GM18511 (cell line): ENCODE measurements at regions not wholly inside any gene's neighbourhood (a gene's known extent, or its start where the extent isn't known, plus 50 kb on each side); places are given as distances from the start of the nearest gene placed in this dataset.
A peak's percentile ranks its signal among the peaks of the same experiment; 100 is the strongest.
"Not testable (repeated sequence)": the region's sequence is repeated elsewhere in the genome, so short reads cannot be mapped to it uniquely, and the experiment has no call there.

ENCODE experiments used
- ATAC-seq: cut with Tn5 transposase; IDR thresholded peaks from one replicate; pipeline ENCODE4 v1.9.1; 2021; ENCODE audit warnings: mild to moderate bottlenecking, moderate library complexity; ENCODE audit not compliant: unreplicated experiment

GRCh38 chr5:72599519-72600370, 92.5 kb upstream of the ZNF366 start:
- no peak for ATAC-seq

GRCh38 chr5:72599065-72599433, 91.8 kb upstream of the ZNF366 start:
- no peak for ATAC-seq

GRCh38 chr5:72598401-72599064, 91.3 kb upstream of the ZNF366 start:
- no peak for ATAC-seq

GRCh38 chr5:72597456-72597948, 90.3 kb upstream of the ZNF366 start:
- ATAC-seq = no peak

- no peak for ATAC-seq
Measured at GRCh38 chr5:72596956-72597355, 89.7 kb upstream of the ZNF366 start.

GRCh38 chr5:72588640-72589039, 81.4 kb upstream of the ZNF366 start:
- ATAC-seq = no peak

GRCh38 chr5:72587661-72588308, 80.6 kb upstream of the ZNF366 start:
- ATAC-seq = no peak

- ATAC-seq = no peak
Measured at GRCh38 chr5:72586788-72587530, 79.7 kb upstream of the ZNF366 start.

GRCh38 chr5:72584466-72584865, 77.3 kb upstream of the ZNF366 start:
- peak; percentile 77 for ATAC-seq

- not testable (repeated sequence) for ATAC-seq
Measured at GRCh38 chr5:72579290-72579689, 72.1 kb upstream of the ZNF366 start.

GRCh38 chr5:72572236-72572765, 65.1 kb upstream of the ZNF366 start:
- no peak for ATAC-seq

GRCh38 chr5:72569408-72569944, 62.3 kb upstream of the ZNF366 start:
- ATAC-seq = no peak

- ATAC-seq = no peak
Measured at GRCh38 chr5:72566746-72567145, 59.5 kb upstream of the ZNF366 start.

- no peak for ATAC-seq
Measured at GRCh38 chr5:72565513-72566289, 58.5 kb upstream of the ZNF366 start.

- ATAC-seq = no peak
Measured at GRCh38 chr5:72562717-72563116, 55.5 kb upstream of the ZNF366 start.

- no peak for ATAC-seq
Measured at GRCh38 chr5:72561148-72561972, 54.1 kb upstream of the ZNF366 start.

GRCh38 chr5:72559866-72560766, 52.9 kb upstream of the ZNF366 start:
- ATAC-seq = no peak

- ATAC-seq = no peak
Measured at GRCh38 chr5:72558383-72558782, 51.2 kb upstream of the ZNF366 start.
